GM18508 (cell line): ENCODE measurements at regions not wholly inside any gene's neighbourhood (a gene's known extent, or its start where the extent isn't known, plus 50 kb on each side); places are given as distances from the start of the nearest gene placed in this dataset.
"Not testable (repeated sequence)": the region's sequence is repeated elsewhere in the genome, so short reads cannot be mapped to it uniquely, and the experiment has no call there.

ENCODE experiments used
- ATAC-seq: cut with Tn5 transposase; IDR thresholded peaks from one replicate; pipeline ENCODE4 v1.9.1; 2021; ENCODE audit warnings: moderate number of reproducible peaks; ENCODE audit not compliant: insufficient read depth, unreplicated experiment

DNA sequence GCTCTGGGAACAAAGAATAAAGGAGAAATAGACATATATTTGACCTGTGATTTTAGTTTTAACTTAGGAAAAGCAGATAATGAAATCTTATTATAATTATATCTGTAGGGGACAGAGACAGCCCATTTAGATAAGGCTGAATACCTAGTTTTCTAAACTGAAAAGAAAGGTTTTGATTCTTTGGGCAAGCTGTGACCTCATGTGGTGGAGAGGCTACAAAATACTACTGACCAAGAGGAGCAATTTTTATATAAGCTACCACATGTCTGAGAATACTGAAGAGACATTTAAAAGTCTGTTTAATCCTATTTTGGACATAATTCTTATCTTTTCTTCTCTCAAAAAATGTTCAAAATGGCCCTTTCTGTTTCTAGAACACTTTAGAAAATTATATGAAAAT, 271.0 kb downstream of the MTERF1 start:
- no peak for ATAC-seq

DNA sequence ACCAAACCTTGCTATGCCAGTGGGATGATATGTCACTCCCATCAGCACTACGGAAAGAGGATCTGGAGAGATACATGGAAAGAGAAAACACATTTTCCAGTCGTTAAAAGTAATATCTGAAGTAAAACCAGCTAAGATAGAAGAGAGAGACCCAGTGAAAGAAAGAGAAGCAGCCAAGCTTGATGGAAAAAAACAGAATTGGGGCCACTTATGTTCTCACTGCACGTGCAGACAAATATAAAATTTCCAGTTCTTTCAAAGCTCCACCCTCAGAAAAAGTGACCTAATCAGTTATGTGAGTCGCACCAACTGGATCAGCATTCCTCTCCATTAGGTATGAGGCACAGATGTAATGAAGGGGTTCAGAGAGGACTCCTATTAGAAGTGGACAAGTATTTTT, 266.1 kb downstream of the MTERF1 start:
- no peak for ATAC-seq

DNA sequence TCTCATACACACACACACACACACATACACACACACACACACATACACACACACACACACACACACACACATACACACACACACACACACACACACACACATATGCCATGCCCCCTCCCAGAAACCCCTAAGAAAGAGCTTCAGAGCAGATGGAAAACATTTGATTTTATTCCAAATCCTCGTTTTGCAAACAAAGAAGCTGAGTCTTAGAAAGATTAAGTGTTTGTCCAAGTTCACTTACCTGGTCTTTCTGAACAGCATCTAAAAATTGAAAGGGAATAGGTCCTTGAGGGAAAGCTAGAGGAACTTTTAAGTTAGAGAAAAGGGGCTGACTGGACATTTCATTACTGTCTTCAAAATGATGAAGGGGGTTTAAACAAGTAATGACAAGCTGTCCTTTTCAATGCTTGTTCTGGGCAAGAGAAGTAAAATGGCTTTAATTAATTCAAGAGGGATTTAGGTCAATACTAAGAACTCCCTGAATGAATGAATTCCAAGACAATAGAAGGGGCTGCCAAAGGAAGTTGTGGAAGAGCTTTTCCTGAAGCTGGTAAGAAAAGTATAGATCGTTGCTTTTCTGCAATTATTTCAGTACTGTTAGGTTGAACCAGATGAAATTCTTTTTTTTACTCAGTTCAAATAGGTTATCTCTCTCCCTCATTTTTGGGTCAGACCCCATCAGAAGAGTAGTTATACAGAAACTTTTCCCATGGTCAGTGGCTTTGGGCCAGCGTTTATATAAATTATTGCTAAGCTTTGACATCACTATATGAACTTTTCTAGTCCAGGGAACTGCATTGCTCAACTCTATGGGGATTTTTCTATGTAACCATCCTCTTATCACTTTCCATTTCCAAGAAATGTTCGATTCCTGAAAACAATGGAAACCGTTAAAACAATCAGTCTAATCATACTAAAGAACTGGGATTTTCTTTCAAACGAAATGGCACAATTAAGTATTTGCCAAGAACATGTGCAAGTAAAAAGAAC, 261.4 kb downstream of the MTERF1 start:
- no peak for ATAC-seq

DNA sequence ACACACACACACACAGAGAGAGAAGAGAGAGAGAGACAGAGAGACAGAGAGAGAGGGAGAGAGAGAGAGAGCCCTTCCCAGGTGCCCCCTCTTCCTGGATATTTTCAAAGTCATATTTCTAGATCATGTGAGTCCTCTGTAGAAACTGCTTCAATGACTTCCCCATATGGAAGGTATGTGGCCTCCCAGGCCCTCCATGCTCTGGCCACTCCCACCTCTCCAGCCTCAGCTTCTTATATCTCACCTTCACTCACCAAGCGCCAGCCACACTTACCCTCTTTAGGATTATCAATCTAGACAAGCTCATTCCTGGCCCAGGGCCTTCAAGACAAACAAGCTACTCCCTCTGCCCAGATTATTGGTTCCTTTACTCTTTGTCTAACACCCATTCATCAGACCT, 259.7 kb downstream of the MTERF1 start:
- ATAC-seq: no peak

DNA sequence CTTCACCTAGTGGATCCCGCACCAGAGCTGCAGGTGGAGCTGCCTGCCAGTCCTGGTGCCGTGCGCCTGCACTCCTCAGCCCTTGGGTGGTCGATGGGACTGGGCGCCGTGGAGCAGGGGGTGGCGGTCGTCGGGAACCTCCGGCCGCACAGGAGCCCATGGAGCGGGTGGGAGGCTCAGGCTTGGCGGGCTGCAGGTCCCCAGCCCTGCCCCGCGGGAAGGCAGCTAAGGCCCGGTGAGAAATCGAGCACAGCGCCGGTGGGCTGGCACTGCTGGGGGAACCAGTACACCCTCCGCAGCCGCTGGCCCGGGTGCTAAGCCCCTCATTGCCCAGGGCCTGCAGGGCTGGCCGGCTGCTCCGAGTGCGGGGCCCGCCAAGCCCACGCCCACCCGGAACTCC, 253.2 kb downstream of the MTERF1 start:
- ATAC-seq: not testable (repeated sequence)

DNA sequence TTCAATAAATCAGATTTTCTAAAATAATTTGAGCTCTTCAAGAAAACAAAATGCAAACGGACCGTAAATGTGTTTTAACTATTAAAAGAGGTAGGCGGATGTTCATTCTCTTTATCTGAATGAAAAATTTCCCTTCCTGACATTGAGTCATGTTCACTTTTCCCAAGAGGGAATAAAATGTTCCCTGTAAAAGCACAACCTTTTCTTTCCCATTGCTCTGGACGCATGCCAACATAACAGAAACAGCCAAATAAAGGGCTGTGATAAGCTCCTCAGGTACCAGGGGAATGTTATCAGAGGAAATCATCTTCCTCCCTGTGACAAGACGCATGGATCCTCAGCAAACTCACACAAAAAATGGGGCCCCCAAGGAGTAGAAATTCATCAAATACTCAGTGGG, 251.8 kb downstream of the MTERF1 start:
- no peak for ATAC-seq

DNA sequence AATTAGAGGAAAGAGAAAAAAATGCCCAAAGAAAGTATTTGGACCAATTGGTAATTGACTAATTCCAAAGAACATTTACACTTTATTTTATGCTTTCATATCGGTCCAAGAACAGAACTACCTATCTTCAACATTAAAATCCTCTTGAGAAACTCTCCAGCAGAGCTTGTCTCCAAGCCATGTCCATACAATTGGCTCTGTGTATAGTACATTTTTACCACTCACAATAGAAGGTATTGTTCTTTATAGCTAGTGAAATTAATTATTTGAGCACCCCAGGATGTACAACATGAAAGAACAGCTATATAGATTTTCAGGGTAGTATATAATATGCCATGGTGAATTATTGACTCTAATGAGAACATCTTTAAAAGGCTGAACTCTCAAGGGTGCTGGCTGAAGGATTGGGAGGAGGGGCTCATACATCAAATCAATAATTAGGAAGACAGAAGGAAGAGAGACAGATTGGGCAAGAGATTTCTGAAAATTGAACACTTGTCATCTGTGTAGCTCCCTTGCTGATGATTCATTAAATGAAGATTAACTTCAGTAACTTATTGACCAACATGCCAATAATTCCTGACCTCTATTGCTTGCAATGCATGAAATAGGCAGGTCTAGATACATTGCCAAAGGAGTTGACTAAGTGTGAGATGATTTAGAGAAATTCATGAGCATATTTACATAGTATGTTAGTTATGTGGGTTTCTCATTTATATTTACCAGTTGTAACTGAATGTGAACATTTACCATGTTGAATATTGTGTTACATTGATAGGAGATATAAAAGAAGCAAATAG, 249.7 kb downstream of the MTERF1 start:
- ATAC-seq: no peak

DNA sequence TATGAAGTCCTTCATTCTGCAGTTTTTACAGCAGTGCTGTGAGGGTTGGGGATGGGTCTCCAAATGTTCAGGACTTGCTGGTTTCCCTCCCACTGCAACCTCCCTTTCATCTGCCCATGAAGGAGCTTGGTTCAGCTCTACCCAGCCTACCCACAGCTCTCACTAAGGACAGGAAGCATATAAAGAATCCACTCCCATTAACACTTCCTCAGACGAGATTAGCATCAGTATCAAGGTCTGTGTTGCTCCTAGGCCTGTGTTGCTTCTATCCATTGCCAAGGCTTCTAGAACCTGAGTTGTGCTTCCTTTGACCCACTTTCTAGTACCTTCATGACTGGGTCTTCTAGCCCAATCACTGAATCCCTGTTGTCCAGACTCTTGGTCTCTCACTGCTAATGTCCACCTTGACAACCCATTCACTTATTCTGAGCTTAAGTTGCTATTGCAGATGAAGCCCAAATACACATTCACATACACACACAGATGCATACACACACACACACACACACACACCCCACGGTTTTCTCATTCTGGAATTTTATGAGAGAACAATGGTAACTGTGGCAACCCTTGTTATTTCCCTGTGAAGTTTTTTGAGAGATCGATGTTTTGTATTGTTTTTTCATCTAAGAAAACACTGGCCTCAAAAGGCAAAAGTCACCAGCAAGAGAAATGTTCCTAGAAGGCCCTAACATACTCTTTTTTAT, 248.1 kb downstream of the MTERF1 start:
- ATAC-seq: no peak

DNA sequence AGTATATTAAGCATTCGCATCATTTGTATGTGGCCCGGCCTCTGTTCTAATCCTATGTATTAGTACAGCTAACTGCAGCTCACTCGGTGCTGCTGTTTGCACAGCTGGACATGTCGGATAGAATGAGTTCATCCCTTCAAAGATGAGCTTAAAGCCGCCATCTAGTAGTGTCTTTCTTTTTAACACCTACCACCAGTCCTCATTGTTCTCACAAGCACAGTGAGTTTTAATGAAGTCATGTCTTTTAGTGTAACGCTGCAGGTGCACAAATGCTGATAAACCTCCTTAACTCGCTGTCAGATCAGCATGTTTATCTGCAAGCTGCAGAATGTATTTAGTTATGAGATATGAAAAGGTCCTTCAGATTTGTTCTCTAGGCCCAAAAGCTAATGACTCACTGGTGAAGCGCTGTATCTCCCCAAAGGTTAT, 247.5 kb downstream of the MTERF1 start:
- no peak for ATAC-seq

DNA sequence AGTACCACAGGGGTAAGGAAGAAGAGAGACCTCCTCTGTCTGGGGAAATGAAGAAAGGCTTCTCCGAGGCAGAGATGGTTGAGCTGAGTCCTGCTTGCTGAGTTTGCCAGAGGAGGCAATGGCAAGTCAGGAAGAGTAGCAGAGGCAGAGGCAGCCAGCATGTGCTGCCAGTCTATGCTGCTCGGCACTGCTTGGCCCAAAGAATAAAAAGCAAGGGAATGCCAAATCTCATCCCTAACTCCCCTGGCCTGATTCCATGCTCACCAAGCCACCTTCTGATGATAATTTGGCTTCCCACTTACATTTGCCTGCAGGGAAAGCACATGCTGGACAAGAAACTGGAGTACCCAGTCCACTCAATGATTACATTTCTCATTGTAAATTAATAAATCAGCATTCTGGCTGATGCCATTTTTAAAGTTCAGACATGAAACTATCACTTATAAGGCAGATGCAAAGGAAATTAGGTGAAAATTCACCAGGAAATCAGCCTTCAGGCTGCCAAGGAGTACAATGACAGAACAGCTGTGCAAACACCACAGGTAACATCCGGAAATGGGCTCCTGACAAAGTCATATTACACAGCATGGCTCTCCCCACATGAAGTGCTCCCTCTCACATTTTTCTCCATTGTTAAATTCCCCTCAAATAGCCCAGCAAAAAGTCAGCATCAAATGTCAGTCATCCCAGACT, 245.9 kb downstream of the MTERF1 start:
- ATAC-seq: no peak

DNA sequence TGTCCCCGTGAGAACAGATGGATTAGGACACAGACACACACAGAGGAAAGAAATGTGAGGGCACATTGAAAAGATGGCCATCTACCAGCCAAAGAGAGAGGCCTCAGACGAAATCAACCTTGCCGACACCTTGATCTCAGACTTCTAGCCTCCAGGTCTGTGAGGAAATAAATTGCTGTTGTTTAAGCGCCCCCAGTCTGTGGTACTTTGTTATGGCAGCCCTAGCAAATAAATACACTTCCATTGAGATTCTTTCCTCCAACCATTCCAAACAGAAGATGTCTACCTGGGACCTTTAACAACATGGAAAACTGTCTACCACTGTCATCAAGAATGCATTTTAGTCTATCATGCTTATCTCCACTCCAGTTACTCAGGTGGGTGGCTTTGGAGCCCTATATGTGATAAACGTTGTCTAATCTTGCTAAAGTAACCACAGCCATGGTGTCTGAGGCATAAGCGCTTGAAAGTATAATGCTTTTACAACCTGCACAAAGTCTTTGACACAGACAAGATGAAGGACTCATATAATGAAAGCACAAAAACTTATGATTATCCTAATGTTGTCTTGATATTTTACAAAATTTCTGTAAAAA, 244.3 kb downstream of the MTERF1 start:
- no peak for ATAC-seq

DNA sequence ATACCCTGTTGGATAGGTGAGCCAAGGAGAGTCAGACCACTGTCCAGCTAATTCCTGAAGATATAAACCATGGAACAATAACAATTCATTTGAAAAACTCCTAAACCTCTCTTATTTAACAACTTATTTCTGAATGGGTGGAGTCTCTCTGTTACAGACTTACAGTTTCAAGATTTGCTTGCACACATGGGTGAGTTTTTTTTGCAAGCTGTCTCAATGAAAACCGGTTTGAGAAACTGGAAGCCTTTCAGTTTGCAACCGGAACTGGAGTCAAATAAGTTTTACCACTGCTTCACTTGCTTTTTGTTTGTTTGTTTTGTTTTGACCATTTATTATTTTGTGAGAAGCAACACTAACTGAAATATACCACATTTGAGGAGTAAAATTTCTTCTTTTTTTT, 243.8 kb downstream of the MTERF1 start:
- ATAC-seq: no peak

DNA sequence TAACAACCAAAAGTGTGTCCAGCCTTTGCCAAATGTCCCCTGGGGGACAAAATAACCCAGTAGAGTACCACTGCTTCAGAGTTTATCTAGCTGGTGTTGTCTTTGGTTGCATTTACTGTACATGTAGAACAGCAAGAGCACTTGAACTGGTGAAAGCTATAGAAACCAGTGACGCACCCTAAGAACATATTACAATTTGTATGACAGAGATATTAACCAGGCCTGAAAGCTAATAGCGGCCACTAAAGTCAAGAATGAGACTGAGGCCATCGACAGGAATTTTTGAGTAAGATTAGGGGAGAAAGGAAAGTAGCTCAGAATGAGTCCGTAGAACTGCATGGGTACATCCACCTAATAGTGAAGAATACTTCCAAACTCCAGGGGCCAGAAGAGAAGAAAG, 236.2 kb downstream of the MTERF1 start:
- no peak for ATAC-seq

DNA sequence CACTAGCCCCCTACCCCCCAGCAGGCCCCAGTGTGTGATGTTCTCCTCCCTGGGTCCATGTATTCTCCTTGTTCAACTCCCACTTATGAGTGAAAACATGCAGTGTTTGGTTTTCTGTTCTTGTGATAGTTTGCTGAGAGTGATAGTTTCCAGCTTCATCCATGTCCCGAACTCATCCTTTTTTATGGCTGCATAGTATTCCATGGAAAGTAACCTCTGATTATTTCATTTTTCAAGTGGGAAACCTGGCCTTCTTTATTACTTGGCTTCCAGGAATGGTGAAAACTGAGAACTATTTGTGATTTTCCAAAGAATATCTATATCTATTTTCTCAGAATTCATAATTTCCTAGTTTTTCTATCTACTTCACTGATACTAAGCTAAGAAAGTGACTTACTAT, 235.0 kb downstream of the MTERF1 start:
- ATAC-seq: no peak

DNA sequence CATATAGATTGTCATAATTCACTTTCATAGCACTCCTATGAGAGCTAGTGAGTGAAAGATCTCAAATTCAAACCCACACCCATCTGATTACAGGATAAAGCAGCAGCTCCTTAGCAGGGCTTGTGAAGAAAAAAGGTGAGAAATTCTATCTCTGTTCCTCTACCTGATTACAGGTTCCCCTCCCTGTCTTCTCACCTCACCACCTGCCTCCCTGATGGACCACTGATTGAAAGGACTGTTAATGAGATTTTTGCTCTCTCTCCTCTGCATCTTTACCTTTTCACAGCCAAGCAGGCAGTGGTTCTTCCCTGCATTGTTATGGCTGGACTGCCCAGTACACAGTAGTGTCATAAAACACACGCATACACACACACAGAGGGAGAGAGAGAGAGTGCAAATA, 228.5 kb downstream of the MTERF1 start:
- no peak for ATAC-seq

DNA sequence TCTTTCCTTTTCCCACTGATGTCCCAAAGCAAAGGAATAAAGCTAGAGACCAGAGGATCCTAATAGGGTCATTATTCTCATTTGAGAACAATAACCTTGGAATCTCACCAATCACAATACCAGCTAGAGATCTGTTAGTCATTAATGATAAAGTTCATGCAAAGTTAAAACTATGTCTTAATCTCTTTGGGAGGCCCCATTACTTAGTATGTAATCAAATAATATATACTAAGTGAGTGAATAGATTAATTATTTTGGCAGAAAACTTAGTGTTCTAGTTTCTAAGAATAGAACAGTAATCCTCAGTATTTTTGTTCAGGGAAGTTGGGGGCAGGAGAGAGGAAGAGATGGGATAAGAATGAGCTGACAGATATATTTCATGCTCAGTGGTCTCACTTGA, 227.2 kb downstream of the MTERF1 start:
- no peak for ATAC-seq

DNA sequence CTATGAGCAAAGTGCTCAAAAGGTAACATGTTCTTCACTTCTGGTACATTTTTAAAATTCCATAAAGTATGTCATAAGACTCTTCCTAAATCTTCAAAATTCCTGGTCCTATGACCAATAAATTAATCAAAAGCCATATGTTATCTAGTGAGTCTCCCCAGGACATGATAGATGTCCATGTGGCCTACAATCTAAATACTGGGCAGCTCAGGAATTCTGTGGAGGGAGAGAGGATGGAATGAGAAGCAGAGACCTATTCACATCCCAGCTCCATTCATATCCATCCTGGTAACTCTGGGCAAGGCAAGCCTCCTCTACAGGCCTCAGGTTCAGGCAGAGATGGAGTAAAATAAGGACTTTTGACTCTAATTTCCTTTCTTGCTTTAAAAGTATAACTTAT, 224.8 kb downstream of the MTERF1 start:
- no peak for ATAC-seq

DNA sequence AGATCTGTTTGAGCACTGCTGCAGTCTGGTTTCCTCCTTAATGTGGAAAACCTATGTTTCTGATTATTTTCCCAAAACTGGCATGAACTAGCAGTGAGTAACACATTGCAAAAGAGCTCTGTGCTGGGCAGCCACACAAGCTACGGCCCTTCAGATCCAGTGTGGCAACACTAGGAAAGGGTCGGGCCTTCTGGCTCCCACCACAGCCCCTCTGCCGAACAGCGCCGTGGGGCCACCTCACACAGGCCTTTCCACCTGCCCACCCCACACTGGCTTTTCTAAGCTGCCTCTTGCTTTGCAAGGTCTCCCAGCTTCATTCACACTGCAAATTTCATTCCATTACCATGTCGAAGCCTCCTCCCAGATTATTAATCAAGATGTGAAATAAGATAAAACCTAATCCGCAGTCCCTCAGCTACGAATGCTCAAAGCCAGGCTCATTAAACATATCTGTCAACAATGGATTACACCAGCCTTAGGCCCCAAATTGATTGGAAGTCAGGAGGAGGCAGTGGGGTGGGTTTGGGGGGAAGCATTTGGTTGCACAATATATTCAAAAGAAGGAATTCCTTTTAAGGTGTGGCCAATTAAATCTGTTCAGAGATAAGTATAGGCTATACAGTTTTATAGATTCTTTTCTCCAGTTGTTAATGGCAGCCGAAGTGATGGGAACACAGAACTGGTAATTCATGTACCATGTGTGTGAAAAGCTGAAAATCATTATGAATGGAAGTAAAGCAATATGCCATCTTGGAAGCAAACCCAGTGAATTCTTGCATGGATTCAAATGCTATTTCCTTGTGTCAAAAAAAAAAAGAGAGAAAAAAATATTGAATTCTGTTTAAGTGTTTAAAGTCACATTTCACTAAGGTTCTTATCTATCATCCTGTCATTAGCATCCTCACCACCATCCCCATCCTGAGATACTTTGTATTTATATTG, 223.7 kb downstream of the MTERF1 start:
- ATAC-seq: no peak
